ENCODE measurements at regions not wholly inside any gene's neighbourhood (a gene's known extent, or its start where the extent isn't known, plus 50 kb on each side); places are given as distances from the start of the nearest gene placed in this dataset.
A peak's percentile ranks its signal among the peaks of the same experiment; 100 is the strongest.

DNA sequence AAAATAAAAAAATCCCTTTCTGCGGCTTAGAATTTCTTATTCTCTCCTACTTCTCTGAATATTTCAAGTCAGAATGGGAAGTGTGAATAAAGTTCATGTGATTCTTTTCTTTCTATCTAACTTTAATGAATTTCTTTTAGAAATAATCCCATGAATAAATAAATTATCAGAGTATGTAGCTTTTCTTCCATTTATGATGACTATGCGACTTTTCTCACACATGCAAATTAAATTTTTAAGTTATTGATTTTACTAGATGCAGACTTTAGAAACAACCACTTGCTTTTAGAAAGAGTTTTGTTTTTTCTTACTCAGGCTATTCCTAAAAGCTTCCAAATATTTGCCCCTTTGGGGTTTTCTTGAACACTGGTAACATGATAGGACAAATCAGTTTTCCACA is 477.7 kb upstream of the AGTR1 start:
- no peak for DNase-seq (ENCODE audit: low spot score)

DNA sequence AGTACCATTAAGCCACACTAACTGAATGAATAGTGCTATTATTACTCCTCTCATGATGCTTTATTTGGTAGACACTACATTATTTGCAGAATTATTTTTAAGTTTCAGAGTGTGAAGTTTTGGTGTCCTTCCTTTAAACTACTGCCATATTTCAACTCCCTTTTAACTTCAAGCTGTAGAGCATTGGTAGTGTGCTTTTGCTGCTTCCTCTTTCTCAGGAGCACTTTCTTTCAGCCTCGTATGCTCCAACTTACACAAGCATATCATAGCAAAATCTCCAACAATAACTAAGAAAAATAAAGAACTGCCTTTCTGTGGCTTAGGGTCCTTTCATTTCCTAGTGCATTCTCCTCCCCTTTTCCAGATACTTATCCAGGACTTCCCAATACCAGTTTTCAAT is 476.4 kb upstream of the AGTR1 start:
- no peak for DNase-seq (ENCODE audit: low spot score)

GRCh38 chr3:148223266-148223665 is 474.4 kb upstream of the AGTR1 start:
- no peak for DNase-seq (ENCODE audit: low spot score)

GRCh38 chr3:148226246-148226645 is 471.5 kb upstream of the AGTR1 start:
- DNase-seq (ENCODE audit: low spot score): no peak

GRCh38 chr3:148227534-148227933 is 470.2 kb upstream of the AGTR1 start:
- DNase-seq (ENCODE audit: low spot score): no peak

DNA sequence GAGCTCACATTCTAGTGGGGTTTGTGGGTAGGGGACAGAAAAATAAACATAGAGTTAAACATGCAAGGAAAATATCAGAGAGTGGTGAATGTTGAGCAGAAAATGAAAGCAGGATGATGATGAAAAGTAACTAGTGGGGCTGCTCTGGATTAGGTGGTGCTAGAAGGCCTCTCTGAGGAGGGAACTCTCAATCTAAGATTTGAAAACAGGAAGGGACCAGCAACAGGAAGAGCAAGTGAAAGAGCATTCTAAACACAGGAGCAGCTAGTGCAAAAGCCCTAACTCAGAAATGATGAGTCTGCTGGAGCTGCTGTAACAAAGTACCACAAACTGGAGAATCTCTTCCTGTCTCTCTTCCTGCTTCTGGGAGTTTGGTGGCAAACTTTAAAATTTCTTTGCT is 468.6 kb upstream of the AGTR1 start:
- DNase-seq (ENCODE audit: low spot score): no peak

DNA sequence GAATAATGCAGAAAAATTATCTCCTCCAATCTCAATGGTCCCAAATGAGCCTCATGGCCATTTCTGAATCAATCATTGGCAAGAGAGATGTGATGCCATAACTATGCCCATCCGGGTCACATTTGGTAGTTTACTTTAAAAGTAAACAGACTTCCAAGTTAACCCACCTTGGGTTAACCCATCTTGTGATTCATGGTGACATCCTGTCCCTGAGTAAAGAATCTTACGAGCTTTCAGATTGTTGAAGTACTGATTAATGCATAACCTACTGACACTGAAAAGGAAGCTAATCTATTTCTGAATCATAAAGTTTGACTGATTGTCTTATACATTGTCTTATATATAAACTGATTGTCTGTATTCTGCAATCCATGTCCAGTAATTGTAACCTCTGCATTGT is 467.2 kb upstream of the AGTR1 start:
- DNase-seq (ENCODE audit: low spot score): no peak

- DNase-seq (ENCODE audit: low spot score): peak; percentile 18
These were observed 465.3 kb upstream of the AGTR1 start for GRCh38 chr3:148232389-148232788.

DNA sequence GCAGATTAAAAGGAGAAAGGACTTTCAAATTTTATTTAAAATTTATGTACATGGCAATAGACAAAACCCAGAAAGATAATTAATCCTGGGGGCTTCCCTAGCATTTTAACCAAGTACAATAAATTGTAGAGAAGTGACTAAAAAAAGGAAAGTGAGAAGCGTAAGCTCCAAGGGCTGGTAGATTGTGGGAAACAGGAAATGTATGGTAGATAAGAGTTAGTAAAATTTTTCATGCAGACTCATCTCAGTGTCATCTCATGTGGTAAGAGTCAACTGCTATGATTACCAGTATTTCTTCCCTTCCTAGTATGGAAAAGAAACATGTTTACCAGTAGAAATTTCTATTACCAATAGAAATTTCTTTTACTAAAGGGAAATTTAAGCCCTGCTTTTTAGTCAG is 464.3 kb upstream of the AGTR1 start:
- DNase-seq (ENCODE audit: low spot score): no peak

DNA sequence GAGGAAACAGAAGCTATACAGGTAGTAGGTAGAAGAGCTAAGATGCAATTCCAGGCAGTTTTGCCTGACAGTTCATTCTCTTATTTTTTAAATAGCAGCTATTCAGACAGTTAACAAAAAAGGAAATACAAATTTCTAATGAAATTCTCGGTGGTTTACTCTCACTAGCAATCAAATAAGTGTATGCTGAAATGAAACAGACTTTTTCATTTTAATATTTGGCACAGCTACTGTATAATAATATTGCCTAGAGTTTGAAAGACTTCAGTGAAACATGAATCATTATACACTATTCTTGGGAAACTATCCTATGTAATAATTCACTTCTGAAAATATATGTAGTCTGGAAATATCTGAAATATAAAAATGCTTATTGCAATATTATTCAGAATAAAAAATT is 463.2 kb upstream of the AGTR1 start:
- no peak for DNase-seq (ENCODE audit: low spot score)

GRCh38 chr3:148235566-148235965 is 462.1 kb upstream of the AGTR1 start:
- no peak for DNase-seq (ENCODE audit: low spot score)

GRCh38 chr3:148238421-148238821 is 459.3 kb upstream of the AGTR1 start:
- no peak for DNase-seq (ENCODE audit: low spot score)

- no peak for DNase-seq (ENCODE audit: low spot score)
These were observed 457.4 kb upstream of the AGTR1 start for GRCh38 chr3:148240351-148240750.

- DNase-seq (ENCODE audit: low spot score): no peak
These were observed 454.1 kb upstream of the AGTR1 start for GRCh38 chr3:148243609-148244008.

GRCh38 chr3:148246291-148246923 is 451.3 kb upstream of the AGTR1 start:
- DNase-seq (ENCODE audit: low spot score): no peak

- DNase-seq (ENCODE audit: low spot score): no peak
These were observed 444.0 kb upstream of the AGTR1 start for GRCh38 chr3:148253713-148254112.

DNA sequence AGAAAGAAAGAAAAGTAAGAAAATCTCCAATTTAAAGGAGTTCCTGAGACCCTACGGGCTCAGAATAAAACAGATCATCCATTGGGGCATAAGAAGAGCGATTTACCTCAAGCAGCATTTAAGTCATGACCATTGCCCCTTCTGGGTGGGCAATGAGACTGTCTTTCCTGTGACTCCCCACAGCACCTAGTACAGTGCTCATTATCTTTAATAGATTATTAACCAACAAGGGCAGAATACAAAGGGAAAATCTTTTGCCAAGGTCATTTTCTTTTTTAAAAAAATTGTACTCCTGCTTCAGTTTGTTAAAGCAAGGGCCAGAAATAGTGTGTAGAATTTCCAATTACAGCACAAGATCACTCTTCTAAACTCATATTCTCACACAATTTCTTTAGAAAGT is 443.3 kb upstream of the AGTR1 start:
- DNase-seq (ENCODE audit: low spot score): no peak

DNA sequence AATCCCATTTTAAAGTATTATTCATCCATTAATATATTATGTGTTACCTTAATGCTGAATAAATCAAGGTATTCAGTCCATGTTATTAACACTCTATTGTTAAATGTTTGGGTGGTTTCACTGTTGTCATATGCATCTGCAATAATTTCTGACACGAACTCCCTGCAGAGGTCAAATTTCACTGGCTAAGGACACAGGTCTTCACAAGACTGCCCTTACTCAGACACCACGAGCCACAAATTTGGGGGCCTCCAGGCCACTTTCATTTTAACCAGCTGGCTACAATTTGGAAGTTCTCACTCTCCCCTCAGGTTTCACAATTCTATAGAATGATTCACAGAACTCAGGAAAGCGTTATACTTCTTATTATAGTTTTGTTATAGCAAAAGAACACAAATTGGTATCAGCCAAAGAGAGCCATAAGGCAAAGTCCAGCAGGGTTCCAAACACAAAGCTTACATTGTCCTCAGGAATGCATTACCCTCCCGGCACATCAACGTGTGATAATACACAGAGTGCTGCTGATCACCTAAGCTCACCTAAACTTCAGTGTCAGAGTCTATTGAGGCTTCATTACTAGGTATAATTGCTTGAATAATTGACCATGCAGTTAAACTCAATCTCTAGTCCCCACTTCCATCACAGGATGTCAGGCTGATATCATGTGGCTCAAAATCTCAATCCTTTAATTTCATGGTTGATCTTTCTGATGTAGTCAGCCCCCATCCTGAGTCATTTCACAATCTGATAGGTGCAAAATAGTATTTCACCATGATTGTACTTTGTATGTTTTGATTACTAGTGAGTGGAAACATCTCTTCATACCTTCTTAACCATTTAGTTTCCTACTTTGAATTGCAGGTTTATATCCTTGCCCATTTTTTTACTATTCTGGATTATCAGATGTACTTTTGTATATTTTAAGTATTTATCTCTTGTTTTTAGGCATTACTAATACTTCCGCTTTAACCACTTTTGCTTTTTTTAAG is 441.4 kb upstream of the AGTR1 start:
- no peak for DNase-seq (ENCODE audit: low spot score)

DNA sequence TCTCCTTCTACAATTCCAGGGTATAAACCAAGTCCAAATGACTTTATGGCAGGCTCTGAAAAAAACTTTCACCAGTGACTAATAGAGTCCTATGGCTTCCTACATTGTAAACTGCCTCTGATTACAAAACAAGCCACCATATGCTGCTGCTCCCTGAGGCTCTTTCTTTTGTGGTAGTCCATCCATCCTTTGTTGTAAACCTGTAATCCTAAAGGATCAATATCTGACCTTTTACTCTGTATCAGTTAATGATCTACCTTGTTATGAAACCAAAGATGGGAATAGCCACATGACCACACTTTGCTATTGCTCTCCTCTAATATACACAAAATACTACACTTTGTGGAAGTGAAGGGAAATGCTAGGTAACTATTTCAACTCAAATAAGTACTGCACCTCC is 434.7 kb upstream of the AGTR1 start:
- DNase-seq (ENCODE audit: low spot score): no peak

DNA sequence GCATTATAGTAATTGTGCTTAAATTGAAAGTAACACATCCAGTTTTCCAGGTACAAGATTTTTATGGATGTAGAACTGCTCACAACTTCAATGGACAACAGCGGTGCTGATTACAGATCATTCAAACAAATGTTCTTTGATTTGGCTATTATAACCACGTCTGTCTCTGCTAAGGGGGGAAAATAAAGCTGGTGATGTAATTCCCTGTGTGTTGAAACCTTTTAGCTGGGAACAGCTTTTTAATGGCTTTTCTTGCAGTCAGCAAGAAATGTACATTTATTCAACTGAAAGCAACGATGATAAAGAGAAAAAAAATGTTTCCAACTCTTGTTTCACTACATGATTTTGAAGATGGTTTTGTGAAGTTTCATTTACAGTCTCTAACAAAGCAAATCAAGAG is 431.9 kb upstream of the AGTR1 start:
- no peak for DNase-seq (ENCODE audit: low spot score)

DNA sequence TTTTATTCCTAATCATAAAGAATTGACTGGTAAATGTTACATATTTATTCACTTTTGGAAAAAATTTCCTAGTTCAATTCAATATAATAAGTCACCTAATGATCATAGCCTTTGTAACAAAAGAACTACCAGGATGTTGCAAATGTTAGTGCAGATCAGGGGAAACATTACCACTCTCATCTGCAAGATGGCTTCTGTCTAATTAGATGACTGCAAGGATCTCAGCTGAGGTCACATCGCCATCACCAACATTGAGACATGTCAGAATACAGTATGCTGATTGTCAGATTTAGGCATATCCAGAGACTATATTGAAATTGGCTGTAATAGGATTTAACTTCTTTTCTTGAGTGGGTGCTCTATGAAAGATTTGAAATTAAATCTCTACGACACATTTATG is 431.4 kb upstream of the AGTR1 start:
- DNase-seq (ENCODE audit: low spot score): no peak

- DNase-seq (ENCODE audit: low spot score): no peak
These were observed 427.9 kb upstream of the AGTR1 start for GRCh38 chr3:148269816-148270215.

DNA sequence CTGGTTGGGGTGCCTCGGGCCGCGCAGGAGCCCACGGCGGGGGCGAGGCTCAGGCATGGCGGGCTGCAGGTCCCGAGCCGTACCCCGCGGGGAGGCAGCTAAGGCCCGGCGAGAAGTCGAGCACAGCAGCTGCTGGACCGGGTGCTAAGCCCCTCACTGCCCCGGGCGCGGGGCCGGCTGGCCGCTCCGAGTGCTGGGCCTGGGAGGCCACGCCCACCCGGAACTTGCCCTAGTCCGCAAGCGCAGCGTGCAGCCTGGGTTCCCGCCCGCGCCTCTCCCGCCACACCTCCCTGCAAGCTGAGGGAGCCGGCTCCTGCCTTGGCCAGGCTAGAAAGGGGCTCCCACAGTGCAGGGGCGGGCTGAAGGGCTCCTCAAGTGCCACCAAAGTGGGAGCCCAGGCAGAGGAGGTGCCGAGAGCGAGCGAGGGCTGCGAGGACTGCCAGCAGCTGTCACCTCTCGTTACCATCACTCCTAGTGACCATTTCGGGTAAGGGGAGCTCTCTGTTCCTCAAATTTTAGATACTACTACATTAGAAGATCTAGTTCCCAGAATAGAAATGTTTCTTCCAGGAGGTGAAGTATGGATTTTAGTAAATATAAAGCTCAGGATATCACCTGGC is 417.0 kb upstream of the AGTR1 start:
- no peak for DNase-seq (ENCODE audit: low spot score)

Measured in umbilical cord (tissue), 1 donor.